H1 (cell line): ENCODE measurements at regions not wholly inside any gene's neighbourhood (a gene's known extent, or its start where the extent isn't known, plus 50 kb on each side); places are given as distances from the start of the nearest gene placed in this dataset.
"Not testable (repeated sequence)": the region's sequence is repeated elsewhere in the genome, so short reads cannot be mapped to it uniquely, and the experiment has no call there.

Experiments
- CTCF ChIA-PET: fragments of 300-600 bp; sonication (Branson Sonifier 250); formaldehyde crosslinking; loops from one replicate; lab custom pipeline; 2021; ENCODE audit not compliant: partially characterized antibody; lab: Charles Lee
- POLR2A ChIA-PET: fragments of 300-600 bp; sonication (Branson Sonifier 250); formaldehyde crosslinking; loops from one replicate; lab custom pipeline; 2021; ENCODE audit warnings: inconsistent platforms; ENCODE audit not compliant: partially characterized antibody; lab: Charles Lee
- DNase-seq, 2 experiments: peaks; one replicate each; pipeline versions ENCODE4 v3.0.0 to v3.0.0-alpha.2; 2010 to 2022; ENCODE audit warnings: low spot score in 2 of 2, low read depth in 1 of 2, mixed read lengths in 1 of 2
- FAIRE-seq: peaks from 2 replicates; lab custom pipeline; 2011; peaks lifted over from hg19 to GRCh38; lab: Jason Lieb, UNC
- H2AFZ ChIP-seq: 2 replicates; pipeline ENCODE4 v1.8.1; 2012; ENCODE audit warnings: low read length, inconsistent platforms
- H2AK5ac ChIP-seq: 2 replicates; pipeline ENCODE4 v1.6.1; 2013; ENCODE audit warnings: low read depth, low read length
- H2BK120ac ChIP-seq: replicated peaks from 2 replicates; pipeline ENCODE3; 2013; ENCODE audit warnings: low read depth, low read length, inconsistent platforms
- H2BK12ac ChIP-seq: 2 replicates; pipeline ENCODE4 v1.6.1; 2013; ENCODE audit warnings: low read depth, low read length
- H2BK15ac ChIP-seq: 2 replicates; pipeline ENCODE4 v1.6.1; 2013; ENCODE audit warnings: low read length
- H2BK20ac ChIP-seq: 2 replicates; pipeline ENCODE4 v1.6.1; 2013; ENCODE audit warnings: low read length
- H2BK5ac ChIP-seq: 2 replicates; pipeline ENCODE4 v1.6.1; 2013; ENCODE audit warnings: low read depth, low read length
- H3K14ac ChIP-seq: 2 replicates; pipeline ENCODE4 v1.6.1; 2013; ENCODE audit warnings: inconsistent platforms; ENCODE audit not compliant: insufficient read length
- H3K18ac ChIP-seq: 2 replicates; pipeline ENCODE4 v1.6.1; 2013; ENCODE audit warnings: low read length; ENCODE audit errors: extremely low read depth
- H3K23ac ChIP-seq: 2 replicates; pipeline ENCODE4 v1.6.1; 2013; ENCODE audit warnings: inconsistent platforms; ENCODE audit not compliant: insufficient read length
- H3K23me2 ChIP-seq: 2 replicates; pipeline ENCODE4 v1.6.1; 2013; ENCODE audit warnings: low read depth, low read length
- H3K27ac ChIP-seq: 2 replicates; pipeline ENCODE4 v1.6.1; 2011; ENCODE audit warnings: low read depth, low read length, inconsistent platforms
- H3K27me3 ChIP-seq, 4 experiments: replicated peaks in 1 of 4; 1 replicate in 1 of 4; 2 replicates in 3 of 4; pipeline versions ENCODE4 v1.6.1 to v1.8.1; 2011 to 2013; ENCODE audit warnings: low read length in 3 of 4, mild to moderate bottlenecking in 3 of 4, inconsistent platforms in 2 of 4, mixed read lengths in 2 of 4, moderate library complexity in 1 of 4; ENCODE audit not compliant: control insufficient read depth in 3 of 4, insufficient read depth in 3 of 4; ENCODE audit errors: extremely low read depth in 1 of 4
- H3K36me3 ChIP-seq, 4 experiments: 2 replicates each; pipeline versions ENCODE4 v1.6.1 to v1.8.1; 2011 to 2013; ENCODE audit warnings: mild to moderate bottlenecking in 4 of 4, low read length in 3 of 4, moderate library complexity in 2 of 4, control low read depth in 1 of 4, inconsistent platforms in 1 of 4; ENCODE audit not compliant: insufficient read depth in 4 of 4, control insufficient read depth in 2 of 4
- H3K4ac ChIP-seq: replicated peaks from 2 replicates; pipeline ENCODE3; 2013; ENCODE audit warnings: low read length, low read depth, mixed read lengths, inconsistent platforms; ENCODE audit not compliant: insufficient read length
- H3K4me1 ChIP-seq, 4 experiments: replicated peaks in 1 of 4; 1 replicate in 1 of 4; 2 replicates in 3 of 4; pipeline versions ENCODE4 v1.6.1 to v1.8.1; 2011 to 2013; ENCODE audit warnings: low read length in 3 of 4, inconsistent platforms in 2 of 4, mixed read lengths in 1 of 4; ENCODE audit not compliant: insufficient read depth in 4 of 4, control insufficient read depth in 3 of 4
- H3K4me2 ChIP-seq, 2 experiments: 2 replicates each; pipeline versions ENCODE4 v1.6.1 to v1.8.1; 2011 to 2013; ENCODE audit warnings: low read depth in 2 of 2, low read length in 2 of 2, control low read depth in 1 of 2, inconsistent platforms in 1 of 2, mild to moderate bottlenecking in 1 of 2; ENCODE audit not compliant: insufficient read depth in 1 of 2
- H3K4me3 ChIP-seq, 4 experiments: fragments of 200-600, 300-600 bp in 1 of 4; sonication (generic), shearing (Covaris generic), sonication (Bioruptor Twin) in 1 of 4; 2 replicates each; pipeline versions ENCODE4 v1.5.1 to v1.8.1; 2011 to 2016; ENCODE audit warnings: low read length in 4 of 4, low read depth in 3 of 4, control low read depth in 2 of 4, inconsistent platforms in 2 of 4, mild to moderate bottlenecking in 2 of 4, mixed read lengths in 1 of 4, moderate library complexity in 1 of 4; ENCODE audit not compliant: insufficient read depth in 2 of 4; ENCODE audit errors: extremely low read depth in 1 of 4
- H3K56ac ChIP-seq: replicated peaks from 2 replicates; pipeline ENCODE3; 2013; ENCODE audit warnings: low read depth, mild to moderate bottlenecking, mixed read lengths, low read length, inconsistent platforms; ENCODE audit not compliant: insufficient read length
- H3K79me1 ChIP-seq: 2 replicates; pipeline ENCODE4 v1.6.1; 2013; ENCODE audit warnings: low read depth, low read length, control low read depth
- H3K79me2 ChIP-seq, 2 experiments: 2 replicates each; pipeline versions ENCODE4 v1.6.1 to v1.8.1; 2012 to 2013; ENCODE audit warnings: low read length in 2 of 2, mild to moderate bottlenecking in 2 of 2, inconsistent platforms in 1 of 2; ENCODE audit not compliant: insufficient read depth in 2 of 2, control insufficient read depth in 1 of 2
- H3K9ac ChIP-seq, 4 experiments: replicated peaks in 1 of 4; 1 replicate in 1 of 4; 2 replicates in 3 of 4; pipeline versions ENCODE4 v1.6.1 to v1.8.1; 2011 to 2013; ENCODE audit warnings: low read depth in 3 of 4, low read length in 3 of 4, control low read depth in 2 of 4, mild to moderate bottlenecking in 2 of 4, moderate library complexity in 2 of 4, inconsistent platforms in 1 of 4; ENCODE audit errors: extremely low read depth in 1 of 4
- H3K9me3 ChIP-seq, 2 experiments: 2 replicates each; pipeline versions ENCODE4 v1.6.1 to v1.8.1; 2012 to 2013; ENCODE audit warnings: mild to moderate bottlenecking in 2 of 2, moderate library complexity in 2 of 2, control low read depth in 1 of 2, inconsistent platforms in 1 of 2, low read depth in 1 of 2, low read length in 1 of 2, mixed read lengths in 1 of 2; ENCODE audit not compliant: insufficient read depth in 2 of 2
- H4K20me1 ChIP-seq, 2 experiments: replicated peaks in 1 of 2; 2 replicates each; pipeline versions ENCODE3 to v1.8.1; 2011 to 2013; ENCODE audit warnings: inconsistent platforms in 2 of 2, low read length in 2 of 2, mild to moderate bottlenecking in 1 of 2; ENCODE audit not compliant: insufficient read depth in 2 of 2, control insufficient read depth in 1 of 2
- H4K5ac ChIP-seq: 2 replicates; pipeline ENCODE4 v1.6.1; 2013; ENCODE audit warnings: low read length, low read depth, mixed read lengths, inconsistent platforms; ENCODE audit not compliant: insufficient read length
- H4K8ac ChIP-seq: 2 replicates; pipeline ENCODE4 v1.8.0; 2013; ENCODE audit warnings: mild to moderate bottlenecking, moderate library complexity, low read length, inconsistent platforms; ENCODE audit not compliant: insufficient read depth; ENCODE audit errors: extremely low read depth
- H4K91ac ChIP-seq: replicated peaks from 2 replicates; pipeline ENCODE3; 2013; ENCODE audit warnings: low read length, mixed read lengths, inconsistent platforms; ENCODE audit not compliant: insufficient read length
- WGBS, 2 experiments: shearing (Covaris generic) in 1 of 2; methylation state at CpG; one replicate each; pipeline versions ENCODE4 v1.1.6 to v1.1.7; 2013 to 2015; ENCODE audit warnings: low lambda C conversion rate in 2 of 2, mixed read lengths in 2 of 2, inconsistent platforms in 1 of 2, low coverage in 1 of 2, missing lambda C conversion rate in 1 of 2; ENCODE audit not compliant: insufficient replicate concordance in 2 of 2, insufficient coverage in 1 of 2, insufficient read length in 1 of 2; ENCODE audit errors: extremely low coverage in 1 of 2, missing lambda C conversion rate in 1 of 2; 5-methylcytosine and 5-hydroxymethylcytosine counted together

GRCh38 chr13:71184583-71184982, 682.4 kb downstream of the DACH1 start:
- H3K4ac ChIP-seq, H3K36me3 ChIP-seq, H3K79me1 ChIP-seq, H2BK15ac ChIP-seq, H4K8ac ChIP-seq, H3K4me1 ChIP-seq, H2AK5ac ChIP-seq, H4K91ac ChIP-seq, DNase-seq, H3K56ac ChIP-seq, H3K18ac ChIP-seq, FAIRE-seq, H2BK12ac ChIP-seq, H3K14ac ChIP-seq, H2BK120ac ChIP-seq, H3K27ac ChIP-seq, H4K5ac ChIP-seq, H3K79me2 ChIP-seq, H3K27me3 ChIP-seq, H2BK20ac ChIP-seq, H3K9ac ChIP-seq, H2AFZ ChIP-seq, H2BK5ac ChIP-seq, H3K4me2 ChIP-seq, POLR2A ChIA-PET, H3K23me2 ChIP-seq, H3K4me3 ChIP-seq, H3K9me3 ChIP-seq, H4K20me1 ChIP-seq, H3K23ac ChIP-seq: not testable (repeated sequence)
- 92% methylated on average over 7 of the region's 7 CpGs; no CpG with 5 or more reads in 1 of the 2 experiments for WGBS, 2 experiments
- CTCF ChIA-PET: interaction anchor here (1.4 kb wide), 2 partner anchors 9 to 13 kb away, joined by 4 to 5 read pairs; no protein-coding TSS in a partner anchor

- H3K4me2 ChIP-seq, H3K4me3 ChIP-seq, H4K8ac ChIP-seq, H3K79me2 ChIP-seq, H3K18ac ChIP-seq, H3K56ac ChIP-seq, H3K36me3 ChIP-seq, H3K79me1 ChIP-seq, H2BK15ac ChIP-seq, H3K23me2 ChIP-seq, H3K27me3 ChIP-seq, H3K9ac ChIP-seq, H3K4me1 ChIP-seq, H2BK12ac ChIP-seq, H3K9me3 ChIP-seq, FAIRE-seq, H3K14ac ChIP-seq, POLR2A ChIA-PET, H4K5ac ChIP-seq, H2AK5ac ChIP-seq, H4K20me1 ChIP-seq, H3K23ac ChIP-seq, H2BK20ac ChIP-seq, H2BK5ac ChIP-seq, H3K4ac ChIP-seq, H4K91ac ChIP-seq, H3K27ac ChIP-seq, H2BK120ac ChIP-seq, H2AFZ ChIP-seq, DNase-seq: not testable (repeated sequence)
- 100% methylated on average over 1 of the region's 1 CpG; no CpG with 5 or more reads in 1 of the 2 experiments for WGBS, 2 experiments
- CTCF ChIA-PET: interaction anchor here (0.7 kb wide), 1 partner anchor 176 kb away, joined by 3 read pairs; no protein-coding TSS in a partner anchor
These were observed 683.7 kb downstream of the DACH1 start for GRCh38 chr13:71183352-71183751.
